Parathyroid adenoma (tissue), 2 donors: ENCODE measurements at regions not wholly inside any gene's neighbourhood (a gene's known extent, or its start where the extent isn't known, plus 50 kb on each side); places are given as distances from the start of the nearest gene placed in this dataset.

ENCODE experiments used
- H2AFZ ChIP-seq: fragments of 300-600 bp; sonication (generic); one replicate; pipeline ENCODE4 v1.7.0; 2017; ENCODE audit warnings: antibody characterized with exemption, mild to moderate bottlenecking
- H3K27ac ChIP-seq: fragments of 300-600 bp; sonication (generic); one replicate; pipeline ENCODE4 v1.7.0; 2017
- H3K27me3 ChIP-seq: fragments of 300-600 bp; sonication (generic); one replicate; pipeline ENCODE4 v1.7.0; 2017; ENCODE audit warnings: low read length; ENCODE audit not compliant: control insufficient read depth, insufficient read depth
- H3K36me3 ChIP-seq: fragments of 300-600 bp; sonication (generic); one replicate; pipeline ENCODE4 v1.7.0; 2017; ENCODE audit warnings: low read length; ENCODE audit not compliant: control insufficient read depth, insufficient read depth
- H3K4me1 ChIP-seq: fragments of 300-600 bp; sonication (generic); one replicate; pipeline ENCODE4 v1.7.0; 2017; ENCODE audit warnings: control low read depth
- H3K4me2 ChIP-seq: fragments of 300-600 bp; sonication (generic); one replicate; pipeline ENCODE4 v1.7.0; 2017; ENCODE audit warnings: low read length
- H3K4me3 ChIP-seq: fragments of 300-600 bp; sonication (generic); one replicate; pipeline ENCODE4 v1.7.0; 2017; ENCODE audit warnings: low read depth, low read length
- H3K79me2 ChIP-seq: fragments of 300-600 bp; sonication (generic); one replicate; pipeline ENCODE4 v1.7.0; 2017; ENCODE audit warnings: control low read depth
- H3K9ac ChIP-seq: fragments of 300-600 bp; sonication (generic); one replicate; pipeline ENCODE4 v1.7.0; 2017; ENCODE audit warnings: mild to moderate bottlenecking
- H3K9me3 ChIP-seq: fragments of 300-600 bp; sonication (generic); one replicate; pipeline ENCODE4 v1.7.0; 2017; ENCODE audit warnings: low read length; ENCODE audit not compliant: control insufficient read depth
- TF ChIP-seq, protein P1 (sequence below): fragments of 300-600 bp; sonication (generic); IDR thresholded peaks from one replicate; pipeline ENCODE4 v1.7.0; 2017; ENCODE audit warnings: antibody characterized with exemption, mild to moderate bottlenecking
- donor health status: primary hyperparathyroidism.

DNA sequence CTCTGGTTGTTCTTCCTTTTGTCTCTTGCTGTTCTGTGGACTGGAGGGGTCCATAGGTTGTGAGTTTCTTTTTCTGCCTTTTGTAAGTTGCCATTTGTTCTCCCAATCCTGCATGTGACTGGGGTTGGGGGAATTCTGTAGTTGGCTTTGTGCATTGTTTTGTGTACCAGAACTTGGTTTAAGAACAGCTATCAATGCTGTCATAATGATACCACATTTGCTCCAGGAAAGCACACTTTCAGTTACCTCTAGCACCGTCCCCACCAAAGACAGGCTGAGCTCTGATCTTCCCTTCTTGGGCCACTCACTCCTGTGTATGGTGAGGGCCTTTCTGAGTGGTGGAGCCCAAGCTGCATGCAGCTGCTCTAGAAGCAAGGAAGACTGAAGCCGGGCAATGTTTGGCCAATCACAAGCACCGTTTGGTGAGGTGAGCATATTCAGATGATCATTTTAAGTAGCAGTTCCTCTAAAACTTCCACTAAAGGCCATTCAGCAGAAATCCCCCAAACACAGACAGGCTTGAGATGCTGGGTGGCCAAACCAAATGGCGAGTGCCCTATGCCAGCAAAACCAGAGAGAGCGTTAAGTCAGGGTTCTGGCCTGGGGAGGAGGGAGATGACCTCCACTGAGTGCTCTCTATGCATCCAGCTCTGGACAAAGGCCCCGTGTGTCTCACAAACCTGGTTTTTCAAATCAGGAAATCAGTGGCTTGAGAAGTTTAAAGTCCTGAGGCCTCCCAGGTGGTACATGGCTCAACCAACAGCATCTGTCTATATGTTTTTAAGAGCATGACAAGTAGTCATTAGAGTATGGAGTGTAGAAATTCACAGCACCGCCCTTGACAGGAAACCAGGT lies 120.7 kb upstream of the SPATA13 start:
- no peak overlapping the region for H3K27ac ChIP-seq
- no peak overlapping the region for H3K4me3 ChIP-seq
- H3K79me2 ChIP-seq, result no peaks in the 10 kb centered on the region
- H3K9ac ChIP-seq, result no peak overlapping the region
- no peaks in the 10 kb centered on the region for H3K9me3 ChIP-seq
- TF ChIP-seq, protein P1, sequence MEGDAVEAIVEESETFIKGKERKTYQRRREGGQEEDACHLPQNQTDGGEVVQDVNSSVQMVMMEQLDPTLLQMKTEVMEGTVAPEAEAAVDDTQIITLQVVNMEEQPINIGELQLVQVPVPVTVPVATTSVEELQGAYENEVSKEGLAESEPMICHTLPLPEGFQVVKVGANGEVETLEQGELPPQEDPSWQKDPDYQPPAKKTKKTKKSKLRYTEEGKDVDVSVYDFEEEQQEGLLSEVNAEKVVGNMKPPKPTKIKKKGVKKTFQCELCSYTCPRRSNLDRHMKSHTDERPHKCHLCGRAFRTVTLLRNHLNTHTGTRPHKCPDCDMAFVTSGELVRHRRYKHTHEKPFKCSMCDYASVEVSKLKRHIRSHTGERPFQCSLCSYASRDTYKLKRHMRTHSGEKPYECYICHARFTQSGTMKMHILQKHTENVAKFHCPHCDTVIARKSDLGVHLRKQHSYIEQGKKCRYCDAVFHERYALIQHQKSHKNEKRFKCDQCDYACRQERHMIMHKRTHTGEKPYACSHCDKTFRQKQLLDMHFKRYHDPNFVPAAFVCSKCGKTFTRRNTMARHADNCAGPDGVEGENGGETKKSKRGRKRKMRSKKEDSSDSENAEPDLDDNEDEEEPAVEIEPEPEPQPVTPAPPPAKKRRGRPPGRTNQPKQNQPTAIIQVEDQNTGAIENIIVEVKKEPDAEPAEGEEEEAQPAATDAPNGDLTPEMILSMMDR, result no peak
- H3K4me1 ChIP-seq, result peaks cover 4% of the 10 kb centered on the region
- no peak overlapping the region for H3K4me2 ChIP-seq
- H3K27me3 ChIP-seq, result no peaks in the 10 kb centered on the region
- no peak overlapping the region for H2AFZ ChIP-seq
- H3K36me3 ChIP-seq, result no peaks in the 10 kb centered on the region

DNA sequence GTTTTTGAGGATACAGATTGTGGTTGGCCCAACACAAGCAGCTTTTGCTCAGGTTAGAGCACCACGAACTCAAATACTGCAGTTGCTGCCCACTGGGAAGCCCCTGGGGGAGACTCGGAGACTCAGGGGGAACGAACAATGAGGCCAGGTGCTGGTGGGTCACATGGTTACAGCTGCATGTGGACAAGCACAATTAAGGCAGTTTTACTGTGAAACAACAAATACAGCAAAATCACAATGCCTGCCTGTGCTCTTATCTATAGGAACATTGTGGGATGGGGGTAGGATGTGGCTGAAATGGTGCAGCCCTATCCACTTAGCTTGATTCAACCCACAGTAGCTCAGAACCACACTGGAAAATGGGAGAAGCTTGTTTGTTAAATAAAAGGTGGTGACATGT lies 119.7 kb upstream of the SPATA13 start:
- Histone ChIP-seq H3K4me1 (peaks cover 4% of the 10 kb centered on the region), H3K27ac (no peak overlapping the region), H3K9ac (no peak overlapping the region), H3K4me2 (no peak overlapping the region), H3K4me3 (no peak overlapping the region), H3K9me3 (no peaks in the 10 kb centered on the region), H3K36me3 (no peaks in the 10 kb centered on the region), H2AFZ (no peak overlapping the region), H3K79me2 (no peaks in the 10 kb centered on the region), H3K27me3 (no peaks in the 10 kb centered on the region)
- TF ChIP-seq, protein P1, result no peak

DNA sequence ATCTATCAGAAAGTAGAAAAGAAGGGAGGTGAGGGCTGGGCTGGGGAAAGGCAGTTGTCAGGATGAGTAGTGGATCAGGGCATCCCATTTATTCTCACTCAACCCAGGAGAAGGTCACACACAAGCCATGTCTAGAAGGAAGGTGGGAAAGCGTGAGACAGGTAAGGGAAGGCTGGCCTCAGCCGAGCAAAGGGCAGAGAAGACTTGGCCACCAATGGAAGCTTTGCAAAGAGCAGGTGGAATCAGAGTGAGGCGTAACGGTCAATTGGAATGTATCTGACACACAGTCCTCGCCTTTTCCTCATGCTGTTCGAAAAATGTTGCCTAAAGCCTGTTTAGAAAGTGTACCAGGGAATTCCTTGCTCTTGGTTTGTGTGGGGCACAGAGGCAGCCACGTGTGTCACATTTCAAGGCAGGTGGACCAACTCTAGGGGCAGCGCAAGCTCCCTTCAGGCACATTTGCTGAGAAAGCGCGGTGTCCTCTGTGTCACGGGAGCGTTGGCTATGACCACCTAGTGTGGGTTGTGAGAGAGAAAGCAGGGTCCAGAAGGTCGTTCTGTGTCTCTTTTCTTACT lies 118.8 kb upstream of the SPATA13 start:
- TF ChIP-seq, protein P1, result no peak
- no peaks in the 10 kb centered on the region for H3K27me3 ChIP-seq
- no peaks in the 10 kb centered on the region for H3K36me3 ChIP-seq

DNA sequence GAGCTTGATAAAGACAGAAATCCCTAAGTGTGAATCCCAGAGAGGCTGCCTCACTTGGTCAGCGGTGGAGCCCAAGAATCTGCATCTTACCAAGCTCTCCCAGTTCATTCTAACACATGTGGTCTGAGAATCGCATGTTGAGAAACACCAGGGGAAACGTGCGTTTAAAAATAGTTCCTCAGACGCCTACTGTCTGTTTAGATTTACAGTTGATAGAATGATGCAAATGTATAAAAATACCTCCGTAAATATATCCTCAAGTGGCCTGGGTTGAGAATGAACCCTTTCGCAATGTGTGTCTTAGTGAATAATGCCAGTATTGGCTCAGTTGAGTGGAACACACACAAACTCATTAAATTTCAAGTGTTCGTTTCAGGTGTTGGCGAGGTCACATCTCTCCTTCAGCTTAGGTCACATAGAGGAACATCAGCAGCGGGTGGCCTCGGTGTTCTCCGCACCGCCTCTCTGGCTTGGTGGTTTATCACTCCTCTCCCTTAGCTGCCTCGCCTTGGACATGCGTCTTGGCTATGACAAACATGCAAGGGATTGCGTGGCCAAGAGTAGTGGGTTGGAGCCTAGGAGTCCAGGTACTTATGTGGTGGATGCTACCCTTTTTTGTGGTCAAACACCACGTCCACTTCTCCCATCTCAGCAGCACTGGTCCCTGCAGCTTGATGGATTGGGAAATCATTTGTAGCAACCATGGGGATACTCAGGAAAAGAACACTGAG lies 117.6 kb upstream of the SPATA13 start:
- H3K27ac ChIP-seq, result no peak overlapping the region
- no peak overlapping the region for H3K4me2 ChIP-seq
- no peaks in the 10 kb centered on the region for H3K9me3 ChIP-seq
- H3K4me3 ChIP-seq, result no peak overlapping the region
- H3K4me1 ChIP-seq, result peaks cover 4% of the 10 kb centered on the region
- TF ChIP-seq, protein P1, result no peak
- H3K9ac ChIP-seq, result no peak overlapping the region
- H3K27me3 ChIP-seq, result no peaks in the 10 kb centered on the region
- no peaks in the 10 kb centered on the region for H3K36me3 ChIP-seq
- H2AFZ ChIP-seq, result no peak overlapping the region
- H3K79me2 ChIP-seq, result no peaks in the 10 kb centered on the region

More for the DNA sequence above, 118.8 kb upstream of the SPATA13 start:
- Histone ChIP-seq H3K9me3 (no peaks in the 10 kb centered on the region), H2AFZ (no peak overlapping the region), H3K27ac (no peak overlapping the region), H3K9ac (no peak overlapping the region), H3K4me2 (no peak overlapping the region), H3K4me3 (no peak overlapping the region), H3K79me2 (no peaks in the 10 kb centered on the region), H3K4me1 (peaks cover 4% of the 10 kb centered on the region)
